CD4-positive, alpha-beta T cell (primary cell): ENCODE measurements at regions not wholly inside any gene's neighbourhood (a gene's known extent, or its start where the extent isn't known, plus 50 kb on each side); places are given as distances from the start of the nearest gene placed in this dataset.

ENCODE experiments used
- ATAC-seq: fragments of 200-7000 bp; cut with Tn5 transposase; one replicate; pipeline ENCODE4 v1.10.0; 2022; ENCODE audit warnings: mild to moderate bottlenecking; ENCODE audit not compliant: poor library complexity
- CTCF ChIA-PET: fragments of 350-600 bp; sonication (Branson Sonifier 250); formaldehyde crosslinking; loops from one replicate; lab custom pipeline; 2021; ENCODE audit warnings: antibody characterized with exemption, inconsistent platforms; lab: Charles Lee
- POLR2A ChIA-PET: fragments of 350-600 bp; sonication (Branson Sonifier 250); formaldehyde crosslinking; loops from one replicate; lab custom pipeline; 2021; ENCODE audit warnings: antibody characterized with exemption, inconsistent platforms; lab: Charles Lee
- DNase-seq, 14 experiments: peaks; one replicate each; pipeline ENCODE4 v3.0.0-alpha.2; 2013 to 2020; ENCODE audit warnings: mixed read lengths in 2 of 14
- H3K27ac ChIP-seq, 2 donors: one replicate each; pipeline versions ENCODE4 v1.5.1 to v1.7.0; 2013; ENCODE audit warnings: low read length in 2 of 2, low read depth in 1 of 2, mild to moderate bottlenecking in 1 of 2
- H3K27me3 ChIP-seq, 2 experiments: 1 replicate in 1 of 2; 2 replicates in 1 of 2; pipeline versions ENCODE4 v1.6.1 to v1.7.0; 2013; ENCODE audit warnings: low read length in 2 of 2, control low read depth in 1 of 2, mild to moderate bottlenecking in 1 of 2, moderate library complexity in 1 of 2; ENCODE audit not compliant: insufficient read depth in 2 of 2, control insufficient read depth in 1 of 2
- H3K36me3 ChIP-seq: one replicate; pipeline ENCODE4 v1.6.1; 2013; ENCODE audit warnings: low read length, control low read depth; ENCODE audit not compliant: insufficient read depth
- H3K4me1 ChIP-seq: one replicate; pipeline ENCODE4 v1.6.1; 2013; ENCODE audit warnings: low read length, control low read depth; ENCODE audit not compliant: insufficient read depth
- H3K4me3 ChIP-seq: one replicate; pipeline ENCODE4 v1.5.1; 2013; ENCODE audit warnings: mild to moderate bottlenecking, low read length, moderate library complexity
- H3K9me3 ChIP-seq, 2 experiments: 1 replicate in 1 of 2; 2 replicates in 1 of 2; pipeline versions ENCODE4 v1.6.1 to v1.7.0; 2013; ENCODE audit warnings: low read length in 2 of 2, mild to moderate bottlenecking in 2 of 2, control low read depth in 1 of 2, moderate library complexity in 1 of 2; ENCODE audit not compliant: control insufficient read depth in 1 of 2, insufficient read depth in 1 of 2
- H3K27ac Mint-ChIP-seq: one replicate; pipeline ENCODE4 v1.8.0; 2020; ENCODE audit warnings: mixed read lengths
- H3K27me3 Mint-ChIP-seq: one replicate; pipeline ENCODE4 v1.8.0; 2021; ENCODE audit warnings: mixed read lengths
- H3K36me3 Mint-ChIP-seq: one replicate; pipeline ENCODE4 v1.8.0; 2021; ENCODE audit warnings: low read depth, mixed read lengths
- H3K4me1 Mint-ChIP-seq: one replicate; pipeline ENCODE4 v1.8.0; 2021; ENCODE audit warnings: low read depth, mixed read lengths
- H3K4me3 Mint-ChIP-seq: one replicate; pipeline ENCODE4 v1.8.0; 2020; ENCODE audit warnings: mild to moderate bottlenecking, mixed read lengths
- H3K9me3 Mint-ChIP-seq: one replicate; pipeline ENCODE4 v1.8.0; 2020; ENCODE audit warnings: mixed read lengths
- CTCF ChIP-seq: fragments of 200-600 bp; IDR thresholded peaks from one replicate; pipeline ENCODE4 v1.8.0; 2022; ENCODE audit warnings: antibody characterized with exemption, mild to moderate bottlenecking
- intact Hi-C, 2 experiments: fragments of 100-400 bp; cut with DNase I in 1 of 2; cut with micrococcal nuclease in 1 of 2; formaldehyde crosslinking; loops; one replicate each; pipeline versions ENCODE4 v1.15.1 to v1.9.0; 2023 to 2025; cut with DNase I, micrococcal nuclease

DNA sequence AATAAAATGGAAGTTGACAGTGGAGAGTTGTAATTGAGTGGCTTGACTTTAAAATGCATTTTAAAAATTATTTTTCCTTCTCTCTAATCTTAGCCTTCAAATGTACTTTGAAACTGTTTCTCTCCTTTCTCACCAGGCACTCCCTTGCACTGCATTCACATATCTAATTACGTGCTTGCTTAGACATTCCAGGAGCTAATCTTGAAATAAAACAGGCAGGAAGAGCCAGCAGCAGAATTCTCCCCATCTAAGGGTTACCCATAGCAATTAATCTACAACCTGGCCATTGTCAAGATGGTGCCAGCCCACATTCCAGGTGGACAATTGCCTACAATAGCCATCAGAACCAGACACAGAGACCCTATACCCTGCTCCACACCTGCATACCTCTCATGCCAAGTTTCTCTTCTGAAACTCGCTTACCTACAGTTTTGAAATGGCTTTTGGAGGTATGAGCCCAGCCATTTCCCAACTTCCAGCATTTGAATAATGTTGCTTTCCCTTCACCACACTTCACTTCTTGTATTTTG, 167.6 kb upstream of the GJE1 start:
- Mint-ChIP-seq H3K9me3 (no peaks in the 10 kb centered on the region), H3K36me3 (no peaks in the 10 kb centered on the region), H3K4me1 (no peaks in the 10 kb centered on the region), H3K4me3 (no peak overlapping the region), H3K27me3 (peaks cover 8% of the 10 kb centered on the region), H3K27ac (no peak overlapping the region)
- H3K9me3 ChIP-seq: peaks cover 4 to 5% of the 10 kb centered on the region in 2 experiments
- ATAC-seq: no peak
- ChIA-PET CTCF (no interaction called here), POLR2A (no interaction called here)
- intact Hi-C loops: no loop called here
- no peaks in the 10 kb centered on the region for H3K4me1 ChIP-seq
- no peak overlapping the region for H3K27ac ChIP-seq
- no peaks in the 10 kb centered on the region for H3K36me3 ChIP-seq
- no peak for DNase-seq
- no peak overlapping the region for H3K4me3 ChIP-seq
- H3K27me3 ChIP-seq: no peaks in the 10 kb centered on the region
- TF ChIP-seq CTCF: no peak

DNA sequence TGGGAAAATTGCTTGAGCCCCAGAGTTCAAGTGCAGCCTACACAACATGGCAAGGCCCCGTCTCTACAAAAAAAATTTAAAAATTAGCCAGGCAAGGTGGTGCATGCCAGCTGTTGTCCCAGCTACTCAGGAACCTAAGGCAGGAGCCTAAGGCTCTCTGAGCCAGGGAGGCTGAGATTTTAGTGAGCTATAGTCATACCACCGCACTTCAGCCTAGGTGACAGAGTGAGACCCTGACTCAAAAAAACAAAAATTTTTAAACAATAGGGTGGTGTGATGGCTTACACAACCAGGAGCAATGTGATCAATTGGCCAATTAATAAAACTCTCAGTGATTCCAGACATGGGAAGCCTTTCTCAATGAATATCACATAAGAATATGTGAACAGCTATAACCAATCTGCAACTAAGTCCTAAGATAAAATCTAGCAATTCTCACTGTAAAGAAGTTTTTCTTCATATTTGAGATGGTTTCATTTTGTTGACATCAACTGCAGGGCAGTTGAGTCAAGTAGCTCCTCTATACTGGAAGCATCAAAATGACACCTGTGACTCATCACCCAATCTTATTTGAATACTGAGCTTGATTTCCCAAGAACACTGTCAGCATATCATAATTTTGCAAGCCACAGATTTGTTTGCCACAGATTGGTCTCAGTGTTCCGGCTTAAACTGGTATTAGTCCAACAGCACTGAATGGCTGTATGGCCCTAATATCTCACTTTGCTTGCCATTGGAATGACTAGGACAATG, 169.0 kb upstream of the GJE1 start:
- Mint-ChIP-seq H3K4me3 (no peak overlapping the region), H3K27ac (no peak overlapping the region), H3K36me3 (no peaks in the 10 kb centered on the region), H3K9me3 (no peaks in the 10 kb centered on the region), H3K4me1 (no peaks in the 10 kb centered on the region), H3K27me3 (peaks cover 5% of the 10 kb centered on the region)
- no peaks in the 10 kb centered on the region for H3K4me1 ChIP-seq
- no peaks in the 10 kb centered on the region for H3K27me3 ChIP-seq
- intact Hi-C loops: no loop called here
- H3K9me3 ChIP-seq: peaks cover 3 to 5% of the 10 kb centered on the region in 2 experiments
- no peak overlapping the region for H3K27ac ChIP-seq
- H3K4me3 ChIP-seq: no peak overlapping the region
- no peak for DNase-seq
- TF ChIP-seq CTCF: no peak
- POLR2A ChIA-PET: interaction anchor here (1.2 kb wide), 1 partner anchor 23 kb away, joined by 3 read pairs; no protein-coding TSS in a partner anchor
- ATAC-seq: no peak
- H3K36me3 ChIP-seq: no peaks in the 10 kb centered on the region
- CTCF ChIA-PET: no interaction called here

- no peak for DNase-seq
- no peak for TF ChIP-seq CTCF
- Mint-ChIP-seq H3K4me1 (no peaks in the 10 kb centered on the region), H3K27ac (no peak overlapping the region), H3K4me3 (no peak overlapping the region), H3K9me3 (peaks cover 2% of the 10 kb centered on the region), H3K27me3 (no peaks in the 10 kb centered on the region), H3K36me3 (no peaks in the 10 kb centered on the region)
- no peaks in the 10 kb centered on the region for H3K36me3 ChIP-seq
- intact Hi-C loops: no loop called here
- POLR2A ChIA-PET: no interaction called here
- no peaks in the 10 kb centered on the region for H3K27me3 ChIP-seq
- no peak overlapping the region for H3K27ac ChIP-seq
- H3K4me3 ChIP-seq: no peak overlapping the region
- no peaks in the 10 kb centered on the region for H3K4me1 ChIP-seq
- CTCF ChIA-PET: no interaction called here
- no peak for ATAC-seq
- H3K9me3 ChIP-seq: peaks cover 8 to 12% of the 10 kb centered on the region in 2 experiments
Measured at GRCh38 chr6:141957271-141957670, 175.5 kb upstream of the GJE1 start.
